ENCODE measurements at regions not wholly inside any gene's neighbourhood (a gene's known extent, or its start where the extent isn't known, plus 50 kb on each side); places are given as distances from the start of the nearest gene placed in this dataset.

GRCh38 chr1:29761159-29761928 is 525.0 kb downstream of the PTPRU start:
- no peaks in the 10 kb centered on the region for H3K4me1 ChIP-seq (ENCODE audit: control insufficient read depth in 4 of 4, insufficient read depth in 4 of 4, low read length in 3 of 4)
- peak; percentile 10 for DNase-seq (ENCODE audit: low spot score)
- no peaks in the 10 kb centered on the region for H3K9me3 ChIP-seq (ENCODE audit: control insufficient read depth in 4 of 4, low read length in 3 of 4)
- no peak overlapping the region for H3K4me3 ChIP-seq (ENCODE audit: low read depth in 1 of 3, low read length in 3 of 3)
- no peak overlapping the region for H3K27ac ChIP-seq (ENCODE audit: low read depth in 1 of 2, low read length in 2 of 2)
- no peaks in the 10 kb centered on the region for H3K27me3 ChIP-seq (ENCODE audit: control insufficient read depth in 4 of 4, insufficient read depth in 4 of 4, low read length in 3 of 4)
- no peak for TF ChIP-seq ATF3 (IDR thresholded peaks at IDR 0.05)
- no peak for TF ChIP-seq JUND (IDR thresholded peaks at IDR 0.05)
- TF ChIP-seq, protein P1, sequence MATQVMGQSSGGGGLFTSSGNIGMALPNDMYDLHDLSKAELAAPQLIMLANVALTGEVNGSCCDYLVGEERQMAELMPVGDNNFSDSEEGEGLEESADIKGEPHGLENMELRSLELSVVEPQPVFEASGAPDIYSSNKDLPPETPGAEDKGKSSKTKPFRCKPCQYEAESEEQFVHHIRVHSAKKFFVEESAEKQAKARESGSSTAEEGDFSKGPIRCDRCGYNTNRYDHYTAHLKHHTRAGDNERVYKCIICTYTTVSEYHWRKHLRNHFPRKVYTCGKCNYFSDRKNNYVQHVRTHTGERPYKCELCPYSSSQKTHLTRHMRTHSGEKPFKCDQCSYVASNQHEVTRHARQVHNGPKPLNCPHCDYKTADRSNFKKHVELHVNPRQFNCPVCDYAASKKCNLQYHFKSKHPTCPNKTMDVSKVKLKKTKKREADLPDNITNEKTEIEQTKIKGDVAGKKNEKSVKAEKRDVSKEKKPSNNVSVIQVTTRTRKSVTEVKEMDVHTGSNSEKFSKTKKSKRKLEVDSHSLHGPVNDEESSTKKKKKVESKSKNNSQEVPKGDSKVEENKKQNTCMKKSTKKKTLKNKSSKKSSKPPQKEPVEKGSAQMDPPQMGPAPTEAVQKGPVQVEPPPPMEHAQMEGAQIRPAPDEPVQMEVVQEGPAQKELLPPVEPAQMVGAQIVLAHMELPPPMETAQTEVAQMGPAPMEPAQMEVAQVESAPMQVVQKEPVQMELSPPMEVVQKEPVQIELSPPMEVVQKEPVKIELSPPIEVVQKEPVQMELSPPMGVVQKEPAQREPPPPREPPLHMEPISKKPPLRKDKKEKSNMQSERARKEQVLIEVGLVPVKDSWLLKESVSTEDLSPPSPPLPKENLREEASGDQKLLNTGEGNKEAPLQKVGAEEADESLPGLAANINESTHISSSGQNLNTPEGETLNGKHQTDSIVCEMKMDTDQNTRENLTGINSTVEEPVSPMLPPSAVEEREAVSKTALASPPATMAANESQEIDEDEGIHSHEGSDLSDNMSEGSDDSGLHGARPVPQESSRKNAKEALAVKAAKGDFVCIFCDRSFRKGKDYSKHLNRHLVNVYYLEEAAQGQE (IDR thresholded peaks at IDR 0.05) = no peak
- TF ChIP-seq YY1 (IDR thresholded peaks at IDR 0.05) = no peak
- TF ChIP-seq GABPA (IDR thresholded peaks at IDR 0.05 in 1 of 2, conservative IDR thresholded peaks at IDR 0.05 in 1 of 2) = no peak
- no peak for TF ChIP-seq FOXA2 (IDR thresholded peaks at IDR 0.05)
- TF ChIP-seq TAF1 (conservative IDR thresholded peaks at IDR 0.05) = no peak
- no peak for TF ChIP-seq EGR1 (IDR thresholded peaks at IDR 0.05; ENCODE audit: low read depth in 2 of 2)
- TF ChIP-seq RAD21 (IDR thresholded peaks at IDR 0.05) = no peak
- TF ChIP-seq NR2F2 (IDR thresholded peaks at IDR 0.05) = no peak
- TF ChIP-seq FOXA1 (IDR thresholded peaks at IDR 0.05) = no peak
- TF ChIP-seq, protein P2, sequence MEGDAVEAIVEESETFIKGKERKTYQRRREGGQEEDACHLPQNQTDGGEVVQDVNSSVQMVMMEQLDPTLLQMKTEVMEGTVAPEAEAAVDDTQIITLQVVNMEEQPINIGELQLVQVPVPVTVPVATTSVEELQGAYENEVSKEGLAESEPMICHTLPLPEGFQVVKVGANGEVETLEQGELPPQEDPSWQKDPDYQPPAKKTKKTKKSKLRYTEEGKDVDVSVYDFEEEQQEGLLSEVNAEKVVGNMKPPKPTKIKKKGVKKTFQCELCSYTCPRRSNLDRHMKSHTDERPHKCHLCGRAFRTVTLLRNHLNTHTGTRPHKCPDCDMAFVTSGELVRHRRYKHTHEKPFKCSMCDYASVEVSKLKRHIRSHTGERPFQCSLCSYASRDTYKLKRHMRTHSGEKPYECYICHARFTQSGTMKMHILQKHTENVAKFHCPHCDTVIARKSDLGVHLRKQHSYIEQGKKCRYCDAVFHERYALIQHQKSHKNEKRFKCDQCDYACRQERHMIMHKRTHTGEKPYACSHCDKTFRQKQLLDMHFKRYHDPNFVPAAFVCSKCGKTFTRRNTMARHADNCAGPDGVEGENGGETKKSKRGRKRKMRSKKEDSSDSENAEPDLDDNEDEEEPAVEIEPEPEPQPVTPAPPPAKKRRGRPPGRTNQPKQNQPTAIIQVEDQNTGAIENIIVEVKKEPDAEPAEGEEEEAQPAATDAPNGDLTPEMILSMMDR (IDR thresholded peaks at IDR 0.05; ENCODE audit: low read depth, low read length, missing input control) = no peak
- TF ChIP-seq RXRA (IDR thresholded peaks at IDR 0.05) = no peak
- TF ChIP-seq, protein P3, sequence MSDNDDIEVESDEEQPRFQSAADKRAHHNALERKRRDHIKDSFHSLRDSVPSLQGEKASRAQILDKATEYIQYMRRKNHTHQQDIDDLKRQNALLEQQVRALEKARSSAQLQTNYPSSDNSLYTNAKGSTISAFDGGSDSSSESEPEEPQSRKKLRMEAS (IDR thresholded peaks at IDR 0.05) = no peak
- no peaks in the 10 kb centered on the region for H3K36me3 ChIP-seq (ENCODE audit: control insufficient read depth in 4 of 4, insufficient read depth in 3 of 4, low read depth in 1 of 4, low read length in 3 of 4)
- 64% methylated on average over 4 of the region's 4 CpGs for WGBS
- no peak overlapping the region for H3K9ac ChIP-seq (ENCODE audit: low read depth in 1 of 2, low read length in 2 of 2)

GRCh38 chr1:29760067-29760564 is 523.8 kb downstream of the PTPRU start:
- Histone ChIP-seq H3K4me1 (ENCODE audit: control insufficient read depth in 4 of 4, insufficient read depth in 4 of 4, low read length in 3 of 4) (no peaks in the 10 kb centered on the region), H3K9ac (ENCODE audit: low read depth in 1 of 2, low read length in 2 of 2) (no peak overlapping the region), H3K27me3 (ENCODE audit: control insufficient read depth in 4 of 4, insufficient read depth in 4 of 4, low read length in 3 of 4) (no peaks in the 10 kb centered on the region), H3K27ac (ENCODE audit: low read depth in 1 of 2, low read length in 2 of 2) (no peak overlapping the region), H3K9me3 (ENCODE audit: control insufficient read depth in 4 of 4, low read length in 3 of 4) (no peaks in the 10 kb centered on the region), H3K36me3 (ENCODE audit: control insufficient read depth in 4 of 4, insufficient read depth in 3 of 4, low read depth in 1 of 4, low read length in 3 of 4) (no peaks in the 10 kb centered on the region), H3K4me3 (ENCODE audit: low read depth in 1 of 3, low read length in 3 of 3) (no peak overlapping the region)
- WGBS = 86% methylated on average over 7 of the region's 7 CpGs
- no peak for DNase-seq (ENCODE audit: low spot score)
- TF ChIP-seq, protein P1 (IDR thresholded peaks at IDR 0.05) = no peak
- TF ChIP-seq HNF4A (conservative IDR thresholded peaks at IDR 0.05) = no peak
- no peak for TF ChIP-seq FOXA1 (IDR thresholded peaks at IDR 0.05)
- TF ChIP-seq TAF1 (conservative IDR thresholded peaks at IDR 0.05) = no peak
- TF ChIP-seq JUND (IDR thresholded peaks at IDR 0.05) = no peak
- TF ChIP-seq GABPA (IDR thresholded peaks at IDR 0.05 in 1 of 2, conservative IDR thresholded peaks at IDR 0.05 in 1 of 2) = no peak
